ENCODE measurements at regions not wholly inside any gene's neighbourhood (a gene's known extent, or its start where the extent isn't known, plus 50 kb on each side); places are given as distances from the start of the nearest gene placed in this dataset.
A peak's percentile ranks its signal among the peaks of the same experiment; 100 is the strongest.
"Not testable (repeated sequence)": the region's sequence is repeated elsewhere in the genome, so short reads cannot be mapped to it uniquely, and the experiment has no call there.

- in situ Hi-C loops (cut with MboI; ENCODE audit: low sequenced_read_pairs) = no loop called here
- peak; percentile 77 to 92 for DNase-seq (ENCODE audit: low spot score in 2 of 2)
- Histone ChIP-seq H3K4me3 (no peak overlapping the region), H3K4me1 (peaks cover 4% of the 10 kb centered on the region), H3K36me3 (replicated peaks) (no peaks in the 10 kb centered on the region), H3K27me3 (ENCODE audit: low read depth) (no peaks in the 10 kb centered on the region), H3K9me3 (no peaks in the 10 kb centered on the region)
Observed at GRCh38 chr10:64430690-64431323, 909.6 kb downstream of the REEP3 start.

GRCh38 chr10:64441872-64442271, 920.7 kb downstream of the REEP3 start:
- H3K36me3 ChIP-seq (replicated peaks); H3K9me3 ChIP-seq; H3K4me3 ChIP-seq; H3K4me1 ChIP-seq; in situ Hi-C loops (cut with MboI; ENCODE audit: low sequenced_read_pairs); DNase-seq (ENCODE audit: low spot score in 2 of 2); H3K27me3 ChIP-seq (ENCODE audit: low read depth): not testable (repeated sequence)

- no peak for DNase-seq (ENCODE audit: low spot score in 2 of 2)
- H3K27me3 ChIP-seq (ENCODE audit: low read depth) = no peaks in the 10 kb centered on the region
- in situ Hi-C loops (cut with MboI; ENCODE audit: low sequenced_read_pairs) = no loop called here
Observed at GRCh38 chr10:64444163-64444562, 923.0 kb downstream of the REEP3 start.

GRCh38 chr10:64444564-64444963, 923.4 kb downstream of the REEP3 start:
- Histone ChIP-seq H3K36me3 (replicated peaks) (no peaks in the 10 kb centered on the region), H3K4me3 (no peak overlapping the region), H3K27me3 (ENCODE audit: low read depth) (no peaks in the 10 kb centered on the region), H3K4me1 (no peaks in the 10 kb centered on the region), H3K9me3 (no peaks in the 10 kb centered on the region)
- in situ Hi-C loops (cut with MboI; ENCODE audit: low sequenced_read_pairs) = no loop called here
- DNase-seq (ENCODE audit: low spot score in 2 of 2) = no peak

More at GRCh38 chr10:64444163-64444562, 923.0 kb downstream of the REEP3 start:
- no peaks in the 10 kb centered on the region for H3K36me3 ChIP-seq (replicated peaks)
- no peaks in the 10 kb centered on the region for H3K9me3 ChIP-seq
- H3K4me1 ChIP-seq = no peaks in the 10 kb centered on the region
- no peak overlapping the region for H3K4me3 ChIP-seq

GRCh38 chr10:64449603-64450002, 928.4 kb downstream of the REEP3 start:
- Histone ChIP-seq H3K9me3 (no peaks in the 10 kb centered on the region), H3K4me1 (no peaks in the 10 kb centered on the region), H3K4me3 (no peak overlapping the region), H3K27me3 (ENCODE audit: low read depth) (no peaks in the 10 kb centered on the region), H3K36me3 (replicated peaks) (no peaks in the 10 kb centered on the region)
- in situ Hi-C loops (cut with MboI; ENCODE audit: low sequenced_read_pairs) = no loop called here
- no peak for DNase-seq (ENCODE audit: low spot score in 2 of 2)

GRCh38 chr10:64450312-64450711, 929.1 kb downstream of the REEP3 start:
- in situ Hi-C loops (cut with MboI; ENCODE audit: low sequenced_read_pairs) = no loop called here

GRCh38 chr10:64454962-64455361, 933.8 kb downstream of the REEP3 start:
- no peaks in the 10 kb centered on the region for H3K27me3 ChIP-seq (ENCODE audit: low read depth)
- H3K9me3 ChIP-seq = no peaks in the 10 kb centered on the region
- no peak for DNase-seq (ENCODE audit: low spot score in 2 of 2)
- H3K4me1 ChIP-seq = no peaks in the 10 kb centered on the region
- in situ Hi-C loops (cut with MboI; ENCODE audit: low sequenced_read_pairs) = no loop called here
- no peak overlapping the region for H3K4me3 ChIP-seq
- H3K36me3 ChIP-seq (replicated peaks) = no peaks in the 10 kb centered on the region

More at GRCh38 chr10:64450312-64450711, 929.1 kb downstream of the REEP3 start:
- DNase-seq (ENCODE audit: low spot score in 2 of 2) = no peak
- H3K4me3 ChIP-seq = no peak overlapping the region
- H3K36me3 ChIP-seq (replicated peaks) = no peaks in the 10 kb centered on the region
- no peaks in the 10 kb centered on the region for H3K4me1 ChIP-seq
- no peaks in the 10 kb centered on the region for H3K27me3 ChIP-seq (ENCODE audit: low read depth)
- no peaks in the 10 kb centered on the region for H3K9me3 ChIP-seq

GRCh38 chr10:64458306-64458705, 937.1 kb downstream of the REEP3 start:
- Histone ChIP-seq H3K9me3 (no peaks in the 10 kb centered on the region), H3K4me3 (no peak overlapping the region), H3K27me3 (ENCODE audit: low read depth) (no peaks in the 10 kb centered on the region), H3K36me3 (replicated peaks) (no peaks in the 10 kb centered on the region), H3K4me1 (no peaks in the 10 kb centered on the region)
- in situ Hi-C loops (cut with MboI; ENCODE audit: low sequenced_read_pairs) = no loop called here
- DNase-seq (ENCODE audit: low spot score in 2 of 2) = no peak

- Histone ChIP-seq H3K9me3 (no peaks in the 10 kb centered on the region), H3K27me3 (ENCODE audit: low read depth) (no peaks in the 10 kb centered on the region), H3K36me3 (replicated peaks) (no peaks in the 10 kb centered on the region), H3K4me1 (no peaks in the 10 kb centered on the region; the same call in 1 of the 2 replicates), H3K4me3 (no peak overlapping the region)
- DNase-seq (ENCODE audit: low spot score in 2 of 2) = no peak
- in situ Hi-C loops (cut with MboI; ENCODE audit: low sequenced_read_pairs) = no loop called here
Observed at GRCh38 chr10:64463406-64463805, 942.2 kb downstream of the REEP3 start.

- no peak for DNase-seq (ENCODE audit: low spot score in 2 of 2)
- H3K4me1 ChIP-seq = no peaks in the 10 kb centered on the region; the same call in 1 of the 2 replicates
- no peaks in the 10 kb centered on the region for H3K36me3 ChIP-seq (replicated peaks)
- no peak overlapping the region for H3K4me3 ChIP-seq
- in situ Hi-C loops (cut with MboI; ENCODE audit: low sequenced_read_pairs) = no loop called here
- H3K27me3 ChIP-seq (ENCODE audit: low read depth) = no peaks in the 10 kb centered on the region
- H3K9me3 ChIP-seq = no peaks in the 10 kb centered on the region
Observed at GRCh38 chr10:64465653-64466052, 944.5 kb downstream of the REEP3 start.

- DNase-seq (ENCODE audit: low spot score in 2 of 2) = peak; percentile 9 to 38
- in situ Hi-C loops (cut with MboI; ENCODE audit: low sequenced_read_pairs) = no loop called here
- Histone ChIP-seq H3K4me1 (no peaks in the 10 kb centered on the region; the same call in 1 of the 2 replicates), H3K36me3 (replicated peaks) (no peaks in the 10 kb centered on the region), H3K4me3 (no peak overlapping the region), H3K9me3 (no peaks in the 10 kb centered on the region), H3K27me3 (ENCODE audit: low read depth) (no peaks in the 10 kb centered on the region)
Observed at GRCh38 chr10:64468219-64468618, 947.0 kb downstream of the REEP3 start.

GRCh38 chr10:64476506-64476905, 955.3 kb downstream of the REEP3 start:
- H3K9me3 ChIP-seq = no peaks in the 10 kb centered on the region
- H3K4me1 ChIP-seq = no peaks in the 10 kb centered on the region
- H3K36me3 ChIP-seq (replicated peaks) = no peaks in the 10 kb centered on the region
- in situ Hi-C loops (cut with MboI; ENCODE audit: low sequenced_read_pairs) = no loop called here
- no peak for DNase-seq (ENCODE audit: low spot score in 2 of 2)
- H3K4me3 ChIP-seq = no peak overlapping the region
- no peaks in the 10 kb centered on the region for H3K27me3 ChIP-seq (ENCODE audit: low read depth)

- in situ Hi-C loops (cut with MboI; ENCODE audit: low sequenced_read_pairs) = no loop called here
Observed at GRCh38 chr10:64477791-64478190, 956.6 kb downstream of the REEP3 start.

GRCh38 chr10:64484811-64485330, 963.7 kb downstream of the REEP3 start:
- no peak for DNase-seq (ENCODE audit: low spot score in 2 of 2)
- Histone ChIP-seq H3K4me3 (no peak overlapping the region), H3K27me3 (ENCODE audit: low read depth) (no peaks in the 10 kb centered on the region), H3K36me3 (replicated peaks) (no peaks in the 10 kb centered on the region), H3K4me1 (no peaks in the 10 kb centered on the region), H3K9me3 (no peaks in the 10 kb centered on the region)
- in situ Hi-C loops (cut with MboI; ENCODE audit: low sequenced_read_pairs) = no loop called here

More at GRCh38 chr10:64477791-64478190, 956.6 kb downstream of the REEP3 start:
- H3K4me3 ChIP-seq = no peak overlapping the region
- no peaks in the 10 kb centered on the region for H3K27me3 ChIP-seq (ENCODE audit: low read depth)
- H3K9me3 ChIP-seq = no peaks in the 10 kb centered on the region
- H3K36me3 ChIP-seq (replicated peaks) = no peaks in the 10 kb centered on the region
- H3K4me1 ChIP-seq = no peaks in the 10 kb centered on the region
- DNase-seq (ENCODE audit: low spot score in 2 of 2) = no peak

GRCh38 chr10:64486149-64486548, 964.9 kb downstream of the REEP3 start:
- Histone ChIP-seq H3K9me3 (no peaks in the 10 kb centered on the region), H3K4me1 (no peaks in the 10 kb centered on the region), H3K36me3 (replicated peaks) (no peaks in the 10 kb centered on the region), H3K27me3 (ENCODE audit: low read depth) (no peaks in the 10 kb centered on the region), H3K4me3 (no peak overlapping the region)
- in situ Hi-C loops (cut with MboI; ENCODE audit: low sequenced_read_pairs) = no loop called here
- DNase-seq (ENCODE audit: low spot score in 2 of 2) = no peak

Measured in HAP-1 (cell line).